KMS-11 (cell line): ENCODE measurements at regions not wholly inside any gene's neighbourhood (a gene's known extent, or its start where the extent isn't known, plus 50 kb on each side); places are given as distances from the start of the nearest gene placed in this dataset.
"Not testable (repeated sequence)": the region's sequence is repeated elsewhere in the genome, so short reads cannot be mapped to it uniquely, and the experiment has no call there.

Experiments
- H2AFZ ChIP-seq: fragments of 200-600 bp; sonication (generic); 2 replicates; pipeline ENCODE4 v1.6.1; 2016; ENCODE audit warnings: antibody characterized with exemption, mixed run types, low read depth
- H3K27ac ChIP-seq: fragments of 200-600 bp; sonication (generic); 2 replicates; pipeline ENCODE4 v1.6.1; 2016; ENCODE audit warnings: mild to moderate bottlenecking, mixed run types
- H3K27me3 ChIP-seq: fragments of 200-600 bp; sonication (generic); 2 replicates; pipeline ENCODE4 v1.6.1; 2017; ENCODE audit warnings: mild to moderate bottlenecking, low read depth, mixed run types, moderate library complexity; ENCODE audit not compliant: insufficient read depth
- H3K36me3 ChIP-seq: fragments of 200-600 bp; sonication (generic); 2 replicates; pipeline ENCODE4 v1.6.1; 2017; ENCODE audit warnings: mild to moderate bottlenecking, mixed run types; ENCODE audit not compliant: insufficient read depth
- H3K4me1 ChIP-seq: fragments of 200-600 bp; sonication (generic); 2 replicates; pipeline ENCODE4 v1.6.1; 2016; ENCODE audit warnings: mild to moderate bottlenecking, low read depth, mixed run types; ENCODE audit not compliant: poor library complexity, severe bottlenecking
- H3K4me2 ChIP-seq: fragments of 200-600 bp; sonication (generic); 2 replicates; pipeline ENCODE4 v1.7.0; 2016; ENCODE audit warnings: mild to moderate bottlenecking, mixed run types
- H3K4me3 ChIP-seq: fragments of 200-600 bp; sonication (generic); IDR thresholded peaks from 2 replicates; pipeline ENCODE4 v1.6.1; 2017; ENCODE audit warnings: low read depth, low read length, mixed read lengths; ENCODE audit not compliant: insufficient read depth
- H3K79me2 ChIP-seq: fragments of 200-600 bp; sonication (generic); 2 replicates; pipeline ENCODE4 v1.6.1; 2016; ENCODE audit warnings: low read depth, mixed run types; ENCODE audit not compliant: insufficient read depth
- H3K9ac ChIP-seq: fragments of 200-600 bp; sonication (generic); 2 replicates; pipeline ENCODE4 v1.6.1; 2016; ENCODE audit warnings: mild to moderate bottlenecking, mixed run types
- H4K20me1 ChIP-seq: fragments of 200-600 bp; sonication (generic); 2 replicates; pipeline ENCODE4 v1.6.1; 2016; ENCODE audit warnings: mild to moderate bottlenecking, mixed run types; ENCODE audit not compliant: insufficient read depth
- CTCF ChIP-seq: fragments of 200-600 bp; sonication (generic); conservative IDR thresholded peaks from 2 replicates; pipeline ENCODE4 v1.6.1; 2017; ENCODE audit warnings: low read depth, mild to moderate bottlenecking, antibody characterized with exemption, low read length, moderate library complexity, mixed read lengths

DNA sequence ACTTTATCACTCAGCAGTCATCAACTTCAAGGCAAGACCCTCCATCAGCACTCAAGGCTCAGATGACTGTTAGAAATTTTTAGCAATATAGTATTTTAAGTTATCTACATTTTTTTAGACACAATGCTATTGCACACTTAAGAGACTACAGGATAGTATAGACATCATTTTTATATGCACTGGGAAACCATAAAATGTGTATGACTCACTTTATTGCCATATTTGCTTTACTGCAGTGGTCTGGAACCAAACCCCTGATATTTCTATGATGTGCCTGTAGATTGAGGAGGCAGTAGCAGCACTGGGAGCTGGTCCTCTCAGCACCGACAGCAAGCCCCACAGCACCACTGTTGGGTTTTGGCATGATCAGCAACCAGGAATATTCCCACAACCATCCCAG, 264.8 kb upstream of the HNRNPA3 start:
- H3K9ac ChIP-seq = no peak overlapping the region
- no peaks in the 10 kb centered on the region for H3K79me2 ChIP-seq
- H3K27ac ChIP-seq = no peak overlapping the region
- TF ChIP-seq CTCF = no peak
- H4K20me1 ChIP-seq = no peaks in the 10 kb centered on the region
- H3K36me3 ChIP-seq = no peaks in the 10 kb centered on the region
- H3K4me2 ChIP-seq = no peak overlapping the region
- H2AFZ ChIP-seq = no peak overlapping the region
- no peaks in the 10 kb centered on the region for H3K27me3 ChIP-seq
- H3K4me3 ChIP-seq = no peak overlapping the region
- H3K4me1 ChIP-seq = peaks cover 11% of the 10 kb centered on the region

DNA sequence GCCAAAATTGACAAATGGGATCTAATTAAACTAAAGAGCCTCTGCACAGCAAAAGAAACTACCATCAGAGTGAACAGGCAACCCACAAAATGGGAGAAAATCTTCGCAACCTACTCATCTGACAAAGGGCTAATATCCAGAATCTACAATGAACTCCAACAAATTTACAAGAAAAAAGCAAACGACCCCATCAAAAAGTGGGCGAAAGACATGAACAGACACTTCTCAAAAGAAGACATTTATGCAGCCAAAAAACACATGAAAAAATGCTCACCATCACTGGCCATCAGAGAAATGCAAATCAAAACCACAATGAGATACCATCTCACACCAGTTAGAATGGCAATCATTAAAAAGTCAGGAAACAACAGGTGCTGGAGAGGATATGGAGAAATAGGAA, 261.4 kb upstream of the HNRNPA3 start:
- not testable (repeated sequence) for H3K4me1 ChIP-seq, H2AFZ ChIP-seq, H3K27me3 ChIP-seq, H3K4me2 ChIP-seq, H4K20me1 ChIP-seq, H3K36me3 ChIP-seq, H3K79me2 ChIP-seq, H3K4me3 ChIP-seq, H3K9ac ChIP-seq, H3K27ac ChIP-seq

- H3K4me3 ChIP-seq = no peak overlapping the region
- no peaks in the 10 kb centered on the region for H3K79me2 ChIP-seq
- no peaks in the 10 kb centered on the region for H3K27me3 ChIP-seq
- no peaks in the 10 kb centered on the region for H3K36me3 ChIP-seq
- H3K27ac ChIP-seq = no peak overlapping the region
- no peak overlapping the region for H3K4me2 ChIP-seq
- no peak overlapping the region for H2AFZ ChIP-seq
- no peak for TF ChIP-seq CTCF
- no peaks in the 10 kb centered on the region for H4K20me1 ChIP-seq
- peaks cover 53% of the 10 kb centered on the region for H3K4me1 ChIP-seq
- no peak overlapping the region for H3K9ac ChIP-seq
These were observed 255.8 kb upstream of the HNRNPA3 start for GRCh38 chr2:176956791-176957190.

- H3K9ac ChIP-seq = no peak overlapping the region
- peak overlapping the region; percentile 14 for H2AFZ ChIP-seq
- peak overlapping the region; percentile 73 for H3K4me3 ChIP-seq
- no peaks in the 10 kb centered on the region for H3K79me2 ChIP-seq
- H3K4me1 ChIP-seq = peaks cover 53% of the 10 kb centered on the region
- no peaks in the 10 kb centered on the region for H3K27me3 ChIP-seq
- no peaks in the 10 kb centered on the region for H3K36me3 ChIP-seq
- H3K4me2 ChIP-seq = peak overlapping the region; percentile 43
- no peak for TF ChIP-seq CTCF
- H3K27ac ChIP-seq = peak overlapping the region; percentile 28; the same call in 1 of the 2 replicates
- H4K20me1 ChIP-seq = no peaks in the 10 kb centered on the region
These were observed 253.0 kb upstream of the HNRNPA3 start for GRCh38 chr2:176959614-176960013.

GRCh38 chr2:176960061-176960460, 252.5 kb upstream of the HNRNPA3 start:
- H3K79me2 ChIP-seq = no peaks in the 10 kb centered on the region
- H3K27me3 ChIP-seq = no peaks in the 10 kb centered on the region
- no peaks in the 10 kb centered on the region for H3K36me3 ChIP-seq
- H2AFZ ChIP-seq = peak overlapping the region; percentile 14
- H4K20me1 ChIP-seq = no peaks in the 10 kb centered on the region
- peaks cover 53% of the 10 kb centered on the region for H3K4me1 ChIP-seq
- no peak overlapping the region for H3K9ac ChIP-seq
- peak overlapping the region; percentile 28; the same call in 1 of the 2 replicates for H3K27ac ChIP-seq
- peak overlapping the region; percentile 43 for H3K4me2 ChIP-seq
- no peak for TF ChIP-seq CTCF
- H3K4me3 ChIP-seq = peak overlapping the region; percentile 73
